ENCODE measurements at regions not wholly inside any gene's neighbourhood (a gene's known extent, or its start where the extent isn't known, plus 50 kb on each side); places are given as distances from the start of the nearest gene placed in this dataset.

DNA sequence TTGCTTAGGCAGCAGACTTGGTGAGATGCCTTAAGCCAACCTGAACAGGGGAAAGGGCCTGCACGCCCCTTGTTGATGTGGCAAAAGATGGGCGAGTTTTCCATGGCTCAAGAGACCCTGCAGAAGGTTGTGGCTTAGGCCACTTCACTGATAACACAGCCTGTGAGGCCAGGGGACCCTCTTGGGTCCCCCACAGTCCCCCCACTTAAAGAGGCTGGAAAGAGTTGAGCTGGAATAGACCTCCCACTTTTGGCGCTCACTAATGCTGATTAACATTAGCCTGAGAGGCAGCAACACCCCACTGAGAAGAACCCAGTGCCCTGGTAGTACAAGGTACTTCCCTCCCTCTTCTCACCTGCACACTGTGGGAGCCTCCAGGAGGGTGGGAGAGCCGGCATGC, 107.5 kb downstream of the TRIM29 start:
- TF ChIP-seq, protein P1, sequence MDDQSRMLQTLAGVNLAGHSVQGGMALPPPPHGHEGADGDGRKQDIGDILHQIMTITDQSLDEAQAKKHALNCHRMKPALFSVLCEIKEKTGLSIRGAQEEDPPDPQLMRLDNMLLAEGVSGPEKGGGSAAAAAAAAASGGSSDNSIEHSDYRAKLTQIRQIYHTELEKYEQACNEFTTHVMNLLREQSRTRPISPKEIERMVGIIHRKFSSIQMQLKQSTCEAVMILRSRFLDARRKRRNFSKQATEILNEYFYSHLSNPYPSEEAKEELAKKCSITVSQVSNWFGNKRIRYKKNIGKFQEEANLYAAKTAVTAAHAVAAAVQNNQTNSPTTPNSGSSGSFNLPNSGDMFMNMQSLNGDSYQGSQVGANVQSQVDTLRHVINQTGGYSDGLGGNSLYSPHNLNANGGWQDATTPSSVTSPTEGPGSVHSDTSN (CRISPR knock-in tag; IDR thresholded peaks at IDR 0.05; ENCODE audit: borderline replicate concordance): no peak
- TF ChIP-seq, protein P2, sequence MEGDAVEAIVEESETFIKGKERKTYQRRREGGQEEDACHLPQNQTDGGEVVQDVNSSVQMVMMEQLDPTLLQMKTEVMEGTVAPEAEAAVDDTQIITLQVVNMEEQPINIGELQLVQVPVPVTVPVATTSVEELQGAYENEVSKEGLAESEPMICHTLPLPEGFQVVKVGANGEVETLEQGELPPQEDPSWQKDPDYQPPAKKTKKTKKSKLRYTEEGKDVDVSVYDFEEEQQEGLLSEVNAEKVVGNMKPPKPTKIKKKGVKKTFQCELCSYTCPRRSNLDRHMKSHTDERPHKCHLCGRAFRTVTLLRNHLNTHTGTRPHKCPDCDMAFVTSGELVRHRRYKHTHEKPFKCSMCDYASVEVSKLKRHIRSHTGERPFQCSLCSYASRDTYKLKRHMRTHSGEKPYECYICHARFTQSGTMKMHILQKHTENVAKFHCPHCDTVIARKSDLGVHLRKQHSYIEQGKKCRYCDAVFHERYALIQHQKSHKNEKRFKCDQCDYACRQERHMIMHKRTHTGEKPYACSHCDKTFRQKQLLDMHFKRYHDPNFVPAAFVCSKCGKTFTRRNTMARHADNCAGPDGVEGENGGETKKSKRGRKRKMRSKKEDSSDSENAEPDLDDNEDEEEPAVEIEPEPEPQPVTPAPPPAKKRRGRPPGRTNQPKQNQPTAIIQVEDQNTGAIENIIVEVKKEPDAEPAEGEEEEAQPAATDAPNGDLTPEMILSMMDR (CRISPR knock-in tag; IDR thresholded peaks at IDR 0.05): no peak
- TF ChIP-seq ZFP36 (IDR thresholded peaks at IDR 0.05; ENCODE audit: borderline replicate concordance, low read depth, low read length, partially characterized antibody) (no peak), SP2 (CRISPR knock-in tag; IDR thresholded peaks at IDR 0.05) (no peak), ETV6 (CRISPR knock-in tag; conservative IDR thresholded peaks at IDR 0.05) (no peak), NFIC (IDR thresholded peaks at IDR 0.05; ENCODE audit: low read length) (no peak), TARDBP (CRISPR knock-in tag; IDR thresholded peaks at IDR 0.05) (no peak), IRX3 (CRISPR knock-in tag; IDR thresholded peaks at IDR 0.05; ENCODE audit: borderline replicate concordance, low read depth) (no peak), SRF (IDR thresholded peaks at IDR 0.05; ENCODE audit: low read depth, low read length) (no peak), ZBTB38 (CRISPR knock-in tag; IDR thresholded peaks at IDR 0.05) (no peak), FOXJ3 (CRISPR knock-in tag; IDR thresholded peaks at IDR 0.05; ENCODE audit: borderline replicate concordance) (no peak), SMARCE1 (IDR thresholded peaks at IDR 0.05; ENCODE audit: borderline replicate concordance) (no peak)
- TF ChIP-seq, protein P3, sequence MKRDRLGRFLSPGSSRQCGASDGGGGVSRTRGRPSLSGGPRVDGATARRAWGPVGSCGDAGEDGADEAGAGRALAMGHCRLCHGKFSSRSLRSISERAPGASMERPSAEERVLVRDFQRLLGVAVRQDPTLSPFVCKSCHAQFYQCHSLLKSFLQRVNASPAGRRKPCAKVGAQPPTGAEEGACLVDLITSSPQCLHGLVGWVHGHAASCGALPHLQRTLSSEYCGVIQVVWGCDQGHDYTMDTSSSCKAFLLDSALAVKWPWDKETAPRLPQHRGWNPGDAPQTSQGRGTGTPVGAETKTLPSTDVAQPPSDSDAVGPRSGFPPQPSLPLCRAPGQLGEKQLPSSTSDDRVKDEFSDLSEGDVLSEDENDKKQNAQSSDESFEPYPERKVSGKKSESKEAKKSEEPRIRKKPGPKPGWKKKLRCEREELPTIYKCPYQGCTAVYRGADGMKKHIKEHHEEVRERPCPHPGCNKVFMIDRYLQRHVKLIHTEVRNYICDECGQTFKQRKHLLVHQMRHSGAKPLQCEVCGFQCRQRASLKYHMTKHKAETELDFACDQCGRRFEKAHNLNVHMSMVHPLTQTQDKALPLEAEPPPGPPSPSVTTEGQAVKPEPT (CRISPR knock-in tag; IDR thresholded peaks at IDR 0.05; ENCODE audit: low read depth): no peak
- TF ChIP-seq, protein P4, sequence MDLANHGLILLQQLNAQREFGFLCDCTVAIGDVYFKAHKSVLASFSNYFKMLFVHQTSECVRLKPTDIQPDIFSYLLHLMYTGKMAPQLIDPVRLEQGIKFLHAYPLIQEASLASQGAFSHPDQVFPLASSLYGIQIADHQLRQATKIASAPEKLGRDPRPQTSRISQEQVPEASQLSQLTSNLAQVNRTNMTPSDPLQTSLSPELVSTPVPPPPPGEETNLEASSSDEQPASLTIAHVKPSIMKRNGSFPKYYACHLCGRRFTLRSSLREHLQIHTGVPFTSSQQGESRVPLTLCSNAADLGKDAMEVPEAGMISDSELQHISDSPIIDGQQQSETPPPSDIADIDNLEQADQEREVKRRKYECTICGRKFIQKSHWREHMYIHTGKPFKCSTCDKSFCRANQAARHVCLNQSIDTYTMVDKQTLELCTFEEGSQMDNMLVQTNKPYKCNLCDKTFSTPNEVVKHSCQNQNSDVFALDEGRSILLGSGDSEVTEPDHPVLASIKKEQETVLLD (CRISPR knock-in tag; IDR thresholded peaks at IDR 0.05; ENCODE audit: low read depth): no peak

Data from HepG2 (cell line).